AG08395 (cell line): ENCODE measurements at regions not wholly inside any gene's neighbourhood (a gene's known extent, or its start where the extent isn't known, plus 50 kb on each side); places are given as distances from the start of the nearest gene placed in this dataset.

Experiments
- DNase-seq: peaks from one replicate; pipeline ENCODE4 v3.0.0; 2012; ENCODE audit warnings: mixed read lengths, low spot score

DNA sequence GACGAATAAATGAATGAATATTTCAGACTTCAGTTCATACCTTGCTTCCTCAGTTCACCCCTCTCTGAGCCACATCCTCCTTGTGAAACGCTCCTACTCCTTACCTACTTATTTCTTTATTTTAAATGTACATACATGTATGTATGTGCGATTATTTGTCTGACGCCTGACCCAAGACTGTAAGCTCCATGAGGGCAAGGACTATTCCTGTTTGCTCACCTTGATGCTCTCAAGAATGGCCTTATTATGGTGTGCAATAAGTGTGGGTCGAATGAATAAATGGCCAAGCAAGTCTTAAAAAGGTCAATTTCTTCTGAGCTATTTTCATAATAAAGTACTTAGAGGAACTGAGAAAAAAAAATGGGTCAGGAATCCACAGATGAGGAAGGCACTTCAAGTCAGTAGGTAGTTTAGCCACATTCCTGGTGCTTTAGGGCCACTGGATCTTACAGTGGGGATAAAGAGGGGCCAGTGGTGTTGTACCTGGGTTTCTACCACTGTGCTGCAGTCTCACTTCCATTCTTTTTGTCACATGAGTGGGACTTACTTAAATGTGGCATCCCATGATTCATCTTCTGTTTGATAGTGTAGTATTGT lies 74.7 kb downstream of the SDC1 start:
- no peak for DNase-seq

- no peak for DNase-seq
Observed at GRCh38 chr2:20149703-20150030, 75.3 kb downstream of the SDC1 start.

DNA sequence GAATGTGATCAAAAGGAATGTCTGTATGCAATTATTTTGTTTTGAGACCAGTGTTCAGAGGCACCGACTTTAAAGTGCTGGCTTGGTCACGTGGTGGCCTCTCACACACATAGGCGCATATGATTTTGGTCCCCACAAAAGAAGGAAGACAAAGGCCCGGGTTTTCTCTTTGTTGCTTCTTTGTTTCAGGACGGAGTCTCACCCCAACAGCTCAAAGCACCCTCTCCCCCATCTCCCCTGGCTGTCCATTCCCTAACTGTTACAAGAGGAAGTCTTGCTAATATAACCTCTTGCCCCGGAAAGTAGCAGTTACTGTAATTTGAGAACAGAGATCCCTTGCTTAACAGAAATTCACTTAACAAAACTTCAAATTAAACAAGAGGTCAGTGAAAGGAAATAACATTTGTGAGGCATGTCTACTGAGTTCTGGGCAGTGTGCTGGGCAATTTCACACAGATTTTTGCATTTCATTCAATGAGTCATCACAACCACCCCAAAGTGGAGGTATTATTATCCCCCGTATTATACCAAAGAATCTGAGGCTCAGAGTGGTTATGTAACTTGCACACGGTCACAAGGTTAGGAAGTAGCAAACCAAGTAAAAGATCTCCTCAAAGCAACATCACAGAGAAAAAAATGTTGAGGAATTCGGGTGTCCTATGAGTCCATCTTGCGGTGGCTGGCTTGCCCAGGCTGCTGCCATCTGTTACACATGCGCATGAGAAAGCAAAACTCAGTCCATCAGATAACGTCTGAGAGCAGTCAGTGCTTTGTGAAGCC lies 75.8 kb downstream of the SDC1 start:
- peak; percentile 91 for DNase-seq

- DNase-seq = no peak
Observed at GRCh38 chr2:20148426-20148922, 76.5 kb downstream of the SDC1 start.

DNA sequence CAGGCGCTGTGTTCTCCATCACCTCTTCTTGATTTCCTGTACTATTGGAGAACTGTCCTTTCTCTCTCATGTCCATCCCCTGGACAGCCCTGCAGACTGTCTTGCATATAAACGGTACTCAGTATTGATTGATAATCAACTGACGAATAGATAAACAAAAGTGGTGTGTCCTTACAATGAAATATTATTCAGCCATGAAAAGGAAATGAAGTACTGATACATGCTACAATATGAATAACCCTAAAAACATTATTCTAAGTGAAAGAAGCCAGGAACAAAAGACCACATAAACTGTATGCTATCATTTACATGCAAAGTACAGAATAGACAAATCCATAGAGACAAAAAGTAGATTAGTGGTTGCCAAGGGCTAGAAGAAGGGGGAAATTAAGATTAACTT lies 77.6 kb downstream of the SDC1 start:
- DNase-seq = no peak

- no peak for DNase-seq
Observed at GRCh38 chr2:20146401-20146800, 78.5 kb downstream of the SDC1 start.

- DNase-seq = no peak
Observed at GRCh38 chr2:20145497-20146193, 79.3 kb downstream of the SDC1 start.

- DNase-seq = no peak
Observed at GRCh38 chr2:20144861-20145260, 80.1 kb downstream of the SDC1 start.

GRCh38 chr2:20144196-20144595 lies 80.7 kb downstream of the SDC1 start:
- no peak for DNase-seq

DNA sequence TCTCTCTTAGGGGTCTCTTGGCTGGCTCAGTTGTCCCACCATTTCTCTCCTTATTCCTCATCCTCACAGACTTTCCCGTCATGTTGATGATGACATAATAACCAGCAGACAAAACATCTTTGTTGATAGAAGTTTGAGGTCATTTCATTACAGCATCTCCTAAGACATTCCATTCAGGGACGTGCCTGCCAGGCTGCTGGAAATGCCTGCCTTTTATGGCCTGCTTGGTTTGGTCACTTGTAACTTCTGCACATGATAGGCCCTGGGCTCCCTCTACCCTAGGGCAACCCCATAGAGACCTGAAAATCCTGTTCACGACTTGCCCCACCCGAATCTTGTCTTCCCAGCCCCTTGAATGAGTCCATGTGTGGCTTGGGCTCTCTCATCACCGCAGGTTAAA lies 81.7 kb downstream of the SDC1 start:
- DNase-seq = peak; percentile 43

DNA sequence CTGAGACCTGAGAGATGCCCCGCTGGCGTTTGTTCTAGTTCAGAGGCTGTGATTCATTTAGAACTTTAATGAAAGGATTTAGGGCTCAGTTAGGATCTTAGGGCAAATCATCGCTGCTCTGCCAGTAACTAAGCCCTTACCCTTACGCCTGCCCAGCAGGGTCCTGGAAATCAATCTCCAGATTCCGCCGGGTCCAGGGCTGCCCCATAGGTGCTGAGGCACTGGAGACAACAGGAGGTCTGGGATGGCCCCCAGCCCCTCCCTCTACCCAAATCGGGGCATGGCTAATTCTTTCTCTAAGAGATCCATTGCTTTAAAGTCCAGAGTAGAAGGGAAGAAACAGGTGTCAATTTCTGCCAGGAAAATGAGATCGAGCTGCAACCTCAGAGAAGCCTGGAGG lies 83.1 kb downstream of the SDC1 start:
- DNase-seq = no peak

DNA sequence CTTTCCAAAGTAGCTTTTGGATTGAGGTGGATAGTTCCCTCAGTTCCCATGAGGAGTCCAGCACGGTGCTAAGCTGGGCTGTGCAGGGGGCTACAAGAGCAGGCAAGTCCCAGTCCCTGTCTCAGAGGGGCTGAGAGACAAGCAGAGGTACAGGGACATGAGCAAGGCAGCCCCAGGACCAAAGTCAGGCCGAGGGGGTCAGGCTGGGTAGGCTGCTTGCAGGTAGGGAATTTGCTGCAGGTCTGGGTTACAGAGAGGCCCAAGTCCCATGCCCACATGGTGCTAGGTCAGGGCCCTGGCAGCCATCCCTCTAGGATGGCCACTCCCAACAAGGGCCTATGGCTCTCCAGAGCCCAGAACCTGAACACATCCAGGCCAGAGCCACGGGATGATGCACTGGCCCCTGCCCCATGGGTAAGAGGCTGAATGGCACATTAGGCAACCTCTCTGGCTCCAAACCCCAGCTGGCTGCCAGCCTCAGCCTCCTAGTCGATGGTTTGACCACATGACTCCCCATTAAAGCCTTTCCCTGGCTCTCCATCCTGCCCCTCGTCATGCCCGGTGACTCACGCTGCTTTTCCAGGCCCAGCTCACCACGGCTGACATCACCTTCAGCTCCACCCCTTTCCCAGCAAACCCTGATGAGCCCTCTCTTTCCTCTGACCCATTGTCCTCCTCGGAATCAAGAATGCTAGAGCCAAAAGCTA lies 83.7 kb downstream of the SDC1 start:
- peak; percentile 96 for DNase-seq

DNA sequence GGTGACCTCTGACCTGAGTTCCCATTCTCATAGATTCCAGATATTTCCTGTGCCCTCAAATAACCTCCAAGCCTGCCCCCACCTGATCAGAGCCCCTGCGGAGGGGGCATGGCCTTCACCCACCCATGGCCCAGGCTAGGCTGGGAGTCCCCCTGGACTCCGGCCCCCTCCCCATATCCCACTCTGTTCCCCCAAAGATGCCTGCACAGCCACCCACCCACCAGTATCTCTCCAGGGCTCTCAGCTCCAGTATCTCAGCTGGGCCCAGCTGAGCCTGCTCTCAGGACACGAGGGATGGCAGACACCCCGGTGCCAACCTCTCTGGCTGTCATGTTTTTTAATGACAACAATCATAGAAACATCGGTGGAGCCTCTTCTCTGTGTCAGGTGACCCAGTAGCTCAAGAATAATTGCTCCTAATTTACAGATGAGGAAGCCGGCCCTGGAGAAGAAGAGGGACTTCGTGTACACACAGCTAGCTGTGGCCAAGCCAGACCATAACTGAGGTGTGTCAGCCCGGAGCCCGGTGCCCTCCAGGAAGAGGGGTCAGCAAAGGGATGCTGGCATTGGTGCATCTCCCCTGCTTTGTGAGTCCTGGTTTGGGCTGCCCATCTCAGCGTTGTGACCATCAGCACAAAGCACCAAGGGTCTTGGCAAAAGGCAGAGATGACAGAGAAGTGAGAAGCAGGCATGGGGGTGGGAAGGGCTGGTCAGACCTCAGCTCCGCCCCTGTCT lies 84.4 kb downstream of the SDC1 start:
- no peak for DNase-seq

DNA sequence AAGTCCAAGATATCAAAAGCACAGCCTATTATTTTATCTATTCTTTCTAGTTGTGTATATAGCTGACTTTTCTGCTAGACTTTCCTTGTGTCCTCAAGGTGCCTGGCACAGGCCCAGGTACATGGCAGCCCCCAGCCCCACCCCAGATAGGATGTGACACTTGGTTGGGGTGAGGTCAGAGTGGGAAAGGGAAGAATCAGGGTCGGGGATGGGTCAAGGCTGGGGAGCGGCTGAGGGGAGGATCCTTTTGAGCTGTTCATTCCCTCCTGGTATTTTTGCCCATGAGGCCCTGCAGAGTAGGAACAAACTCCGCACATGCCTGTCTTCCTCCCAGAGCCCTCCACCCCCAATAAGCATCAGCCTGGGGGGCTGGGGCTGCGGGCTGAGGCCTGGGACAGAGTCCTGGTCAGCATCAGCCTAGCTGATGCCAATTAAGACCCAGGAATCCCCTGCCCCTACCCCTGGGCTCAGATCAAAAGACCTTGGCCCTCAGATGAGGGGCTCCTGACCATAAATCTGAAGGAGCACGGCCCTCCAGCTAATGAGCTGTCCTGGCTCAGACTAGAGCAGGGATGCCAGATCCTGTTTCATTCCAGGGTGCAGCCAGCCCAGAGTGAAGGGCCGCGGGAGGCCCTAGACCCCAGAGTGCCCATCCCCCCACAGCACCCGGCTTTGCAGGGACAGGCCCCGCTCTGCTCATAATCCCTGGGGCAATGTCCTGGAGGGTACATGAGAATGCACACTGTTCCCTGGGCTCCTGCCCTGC lies 85.3 kb downstream of the SDC1 start:
- no peak for DNase-seq

GRCh38 chr2:20138696-20139095 lies 86.2 kb downstream of the SDC1 start:
- no peak for DNase-seq

DNA sequence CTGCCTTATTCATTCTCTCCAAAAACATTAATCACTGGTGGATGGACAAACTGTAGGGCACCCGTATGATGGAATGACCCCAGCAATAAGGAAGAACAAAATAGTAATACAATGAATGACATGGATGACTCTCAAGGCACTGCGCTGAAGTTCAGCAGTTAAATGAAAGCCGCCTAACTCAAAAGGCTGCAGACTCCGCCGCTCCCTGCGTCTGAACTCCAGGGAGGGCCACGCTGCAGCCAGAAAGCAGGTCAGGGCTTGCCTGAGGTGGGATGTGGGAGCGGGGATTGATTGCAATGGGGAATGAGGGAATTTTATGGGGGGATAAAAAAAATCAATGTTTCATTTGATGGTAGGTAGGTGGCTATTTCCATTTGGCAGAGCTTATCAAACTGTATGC lies 86.5 kb upstream of the LAPTM4A start:
- DNase-seq = no peak

- DNase-seq = no peak
Observed at GRCh38 chr2:20137131-20137571, 85.7 kb upstream of the LAPTM4A start.

DNA sequence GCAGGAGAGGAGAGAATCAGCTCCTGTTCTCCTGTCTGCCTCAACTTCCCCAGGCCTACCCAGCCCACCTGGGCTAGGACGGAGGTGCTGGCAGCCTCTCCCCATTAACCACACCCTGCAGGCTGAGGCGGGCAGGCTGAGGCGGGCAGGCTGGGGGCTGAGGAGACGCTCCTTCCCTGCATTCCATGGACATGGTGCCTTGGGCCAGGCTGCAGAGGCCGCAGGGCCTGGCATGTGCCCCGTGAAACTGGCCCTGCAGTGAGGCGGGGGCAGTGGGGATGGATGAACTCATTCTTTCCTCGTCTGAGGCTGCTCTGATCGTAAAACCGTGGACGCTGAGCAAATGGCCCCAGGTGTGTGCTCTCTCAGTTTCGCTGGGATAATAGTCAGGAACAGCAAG lies 84.7 kb upstream of the LAPTM4A start:
- no peak for DNase-seq

DNA sequence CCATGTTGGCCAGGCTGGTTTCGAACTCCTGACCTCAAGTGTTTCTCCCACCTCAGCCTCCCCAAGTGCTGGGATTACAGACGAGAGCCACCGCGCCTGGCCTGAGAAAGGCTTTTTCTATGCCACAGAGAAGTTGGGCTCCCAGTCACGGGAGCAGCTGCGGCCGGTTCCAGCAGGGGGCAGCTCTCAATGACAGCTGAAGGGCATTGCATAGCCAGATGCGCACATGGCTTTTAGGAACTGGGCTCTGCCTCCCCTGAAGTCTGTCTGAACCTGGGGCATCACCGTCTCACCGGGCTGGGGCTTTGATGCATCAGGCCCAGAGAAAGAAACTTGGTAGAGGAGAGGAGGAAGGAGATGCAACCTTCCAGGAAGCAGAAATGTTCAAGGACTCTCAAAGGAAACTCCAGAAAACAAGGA lies 84.2 kb upstream of the LAPTM4A start:
- DNase-seq = peak; percentile 77

DNA sequence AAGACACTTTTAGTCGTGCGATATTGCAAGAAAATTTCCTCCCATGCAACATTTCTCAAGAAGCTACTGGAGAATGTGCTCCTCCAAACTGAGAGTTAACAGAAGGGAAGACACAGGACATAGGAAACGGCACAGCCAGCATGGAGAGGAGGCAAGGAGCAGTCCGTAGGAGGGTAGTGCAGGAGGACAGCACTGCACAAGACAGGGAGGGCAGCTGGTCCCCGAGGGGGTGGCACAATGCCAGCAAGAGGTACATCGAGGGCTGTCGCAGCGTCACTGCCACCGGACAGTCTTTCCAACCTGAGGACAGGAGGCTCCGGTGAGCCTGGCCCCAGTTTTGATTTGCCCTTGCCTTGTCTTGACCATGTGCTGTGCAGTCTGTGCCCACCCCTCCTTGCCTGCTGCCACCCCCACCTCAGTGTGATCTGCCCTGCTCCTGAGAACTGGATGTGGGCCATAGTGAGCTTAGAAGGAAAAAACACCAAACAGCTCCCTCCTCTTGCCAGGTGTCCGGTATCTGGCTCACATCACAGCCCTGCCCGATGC lies 81.6 kb upstream of the LAPTM4A start:
- no peak for DNase-seq
